ENCODE measurements at regions not wholly inside any gene's neighbourhood (a gene's known extent, or its start where the extent isn't known, plus 50 kb on each side); places are given as distances from the start of the nearest gene placed in this dataset.

DNA sequence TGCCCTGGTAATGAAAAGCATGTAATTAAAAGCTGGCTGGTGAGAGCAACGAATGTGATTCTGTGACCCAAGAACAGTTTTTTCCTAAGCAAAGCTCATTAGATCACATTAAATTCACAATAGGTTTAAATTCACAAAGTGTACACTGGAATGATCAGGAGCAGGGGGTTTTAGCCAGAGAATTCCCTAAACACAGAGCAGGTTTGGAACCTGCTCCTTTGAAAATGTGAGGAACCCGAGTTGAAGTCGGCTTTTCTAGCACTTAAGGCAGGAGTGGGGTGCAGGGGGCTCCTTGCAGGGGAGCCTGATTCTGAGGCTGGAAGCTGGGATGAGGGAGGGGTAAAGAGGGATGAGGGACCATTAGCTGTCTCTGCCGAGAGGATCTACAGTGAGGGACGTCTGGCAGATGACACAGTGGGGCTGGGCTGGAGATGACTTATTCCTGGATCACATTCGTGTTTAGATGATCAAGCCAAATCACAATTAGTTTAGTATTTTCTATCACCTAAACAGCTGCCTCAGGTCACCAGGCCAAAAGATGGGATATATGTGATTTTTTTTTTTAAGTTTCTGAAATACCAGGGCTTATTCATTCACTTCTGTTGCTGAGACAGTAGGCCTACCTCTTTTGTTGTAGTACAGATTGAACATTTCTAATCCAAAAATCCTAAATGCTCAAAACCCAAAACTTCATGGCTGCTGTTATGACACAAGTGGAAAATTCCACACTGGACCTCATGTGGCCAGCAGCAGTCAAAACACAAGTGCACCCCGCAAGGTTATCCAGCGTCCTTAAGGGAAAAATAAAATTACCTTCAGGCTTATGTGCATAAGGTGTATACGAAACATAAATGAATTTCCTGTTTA, 93.1 kb upstream of the HIVEP1 start:
- DNase-seq (ENCODE audit: insufficient read length, low spot score) (no peak), FAIRE-seq (no peak)
- TF ChIP-seq, protein P1, sequence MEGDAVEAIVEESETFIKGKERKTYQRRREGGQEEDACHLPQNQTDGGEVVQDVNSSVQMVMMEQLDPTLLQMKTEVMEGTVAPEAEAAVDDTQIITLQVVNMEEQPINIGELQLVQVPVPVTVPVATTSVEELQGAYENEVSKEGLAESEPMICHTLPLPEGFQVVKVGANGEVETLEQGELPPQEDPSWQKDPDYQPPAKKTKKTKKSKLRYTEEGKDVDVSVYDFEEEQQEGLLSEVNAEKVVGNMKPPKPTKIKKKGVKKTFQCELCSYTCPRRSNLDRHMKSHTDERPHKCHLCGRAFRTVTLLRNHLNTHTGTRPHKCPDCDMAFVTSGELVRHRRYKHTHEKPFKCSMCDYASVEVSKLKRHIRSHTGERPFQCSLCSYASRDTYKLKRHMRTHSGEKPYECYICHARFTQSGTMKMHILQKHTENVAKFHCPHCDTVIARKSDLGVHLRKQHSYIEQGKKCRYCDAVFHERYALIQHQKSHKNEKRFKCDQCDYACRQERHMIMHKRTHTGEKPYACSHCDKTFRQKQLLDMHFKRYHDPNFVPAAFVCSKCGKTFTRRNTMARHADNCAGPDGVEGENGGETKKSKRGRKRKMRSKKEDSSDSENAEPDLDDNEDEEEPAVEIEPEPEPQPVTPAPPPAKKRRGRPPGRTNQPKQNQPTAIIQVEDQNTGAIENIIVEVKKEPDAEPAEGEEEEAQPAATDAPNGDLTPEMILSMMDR (IDR thresholded peaks at IDR 0.05; ENCODE audit: insufficient read depth, missing control alignments), result no peak

DNA sequence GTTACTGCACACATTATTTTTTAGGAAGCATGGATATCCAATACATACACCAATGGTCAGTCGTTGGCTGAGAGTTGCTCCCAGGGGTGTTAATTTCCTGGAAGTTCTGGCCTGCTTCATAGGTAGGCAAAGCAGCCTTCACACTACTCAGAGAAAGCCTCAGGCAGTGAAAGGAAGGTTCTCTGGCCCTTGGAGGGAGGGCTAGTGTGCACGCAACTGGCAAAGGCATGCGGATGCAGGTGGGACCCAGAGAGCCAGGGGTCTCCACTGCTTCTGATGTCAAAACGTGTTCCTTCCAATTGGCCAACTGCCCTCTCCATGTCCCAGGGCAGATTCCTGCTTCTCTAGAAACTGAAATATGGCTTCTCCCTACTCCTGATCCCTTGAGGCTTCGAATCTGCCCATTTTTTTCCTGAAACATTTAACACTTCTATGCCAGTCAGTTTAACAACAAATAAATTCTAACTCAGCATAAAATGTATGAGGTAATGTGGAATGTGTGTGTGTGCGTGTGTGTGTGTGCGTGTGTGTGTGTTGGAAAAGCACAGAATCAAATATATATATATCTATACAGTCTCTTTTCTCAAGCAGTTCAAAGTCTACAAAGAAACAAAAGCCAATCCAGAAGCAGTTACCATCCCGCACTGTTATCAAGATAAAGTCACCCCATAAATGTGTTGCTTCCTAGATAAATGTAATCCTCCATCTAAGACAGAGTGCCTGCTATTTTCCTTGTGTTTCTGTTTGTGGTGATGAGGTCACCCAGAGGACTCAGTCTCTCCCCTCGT, 94.0 kb upstream of the HIVEP1 start:
- TF ChIP-seq, protein P1 (IDR thresholded peaks at IDR 0.05; ENCODE audit: insufficient read depth, missing control alignments), result no peak
- no peak for FAIRE-seq
- DNase-seq (ENCODE audit: insufficient read length, low spot score), result no peak

DNA sequence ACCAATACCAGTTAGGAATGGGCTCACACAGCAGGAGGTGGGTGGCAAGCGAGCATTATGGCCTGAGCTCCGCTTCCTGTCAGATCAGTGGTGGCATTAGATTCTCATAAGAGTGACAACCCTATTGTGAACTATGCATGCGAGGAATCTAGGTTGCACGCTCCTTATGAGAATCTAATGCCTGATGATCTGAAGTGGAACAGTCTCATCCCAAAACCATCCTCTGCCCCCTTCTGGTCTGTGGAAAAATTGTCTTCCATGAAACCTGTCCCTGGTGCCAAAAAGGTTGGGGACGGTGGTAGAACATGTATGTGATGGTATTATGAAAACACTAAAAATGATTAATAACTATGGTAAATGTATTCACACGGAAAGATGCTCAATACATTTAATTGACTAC, 99.7 kb upstream of the HIVEP1 start:
- FAIRE-seq, result no peak
- TF ChIP-seq, protein P1 (IDR thresholded peaks at IDR 0.05; ENCODE audit: insufficient read depth, missing control alignments), result no peak
- DNase-seq (ENCODE audit: insufficient read length, low spot score), result no peak

DNA sequence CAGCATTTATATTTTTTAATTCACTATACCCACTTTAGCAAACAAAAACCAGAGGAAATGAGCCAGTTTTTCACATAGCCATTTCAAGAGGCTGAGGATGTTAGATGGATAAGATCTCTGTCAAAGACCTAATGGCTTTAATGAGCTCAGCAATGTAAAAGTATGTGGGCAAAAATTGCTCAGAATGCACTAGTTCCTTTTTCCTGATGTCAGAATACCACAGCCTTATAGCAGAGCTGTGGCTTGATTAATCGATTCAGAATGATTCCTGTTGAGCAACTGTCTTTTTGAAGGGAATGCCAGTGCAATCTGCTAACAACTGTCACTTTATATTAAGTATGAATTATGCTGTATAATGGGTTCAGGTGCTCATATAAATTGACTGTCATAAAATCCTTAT, 100.6 kb upstream of the HIVEP1 start:
- TF ChIP-seq, protein P1 (IDR thresholded peaks at IDR 0.05; ENCODE audit: insufficient read depth, missing control alignments), result no peak
- FAIRE-seq (no peak), DNase-seq (ENCODE audit: insufficient read length, low spot score) (no peak)

DNA sequence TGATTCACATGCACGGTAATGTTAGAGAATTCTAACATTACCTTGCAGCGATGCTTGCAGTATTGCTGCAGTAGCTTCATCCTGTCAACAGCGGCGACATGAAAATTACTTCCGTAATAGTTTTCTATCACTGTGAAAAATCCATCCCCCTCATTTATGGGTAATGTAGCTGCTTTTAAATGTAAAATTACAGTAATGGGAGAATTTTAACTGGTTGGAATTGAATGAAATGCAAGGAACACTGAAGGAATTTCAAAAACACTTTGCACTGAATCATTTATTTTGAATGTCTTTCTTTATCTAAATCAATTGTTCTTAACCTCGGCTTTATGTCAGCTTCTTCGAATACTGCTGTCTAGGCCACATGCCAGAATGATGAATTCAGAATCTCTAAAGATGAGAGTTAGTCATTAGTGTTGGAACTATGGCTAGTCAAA, 102.4 kb upstream of the HIVEP1 start:
- DNase-seq (ENCODE audit: insufficient read length, low spot score), result no peak
- TF ChIP-seq, protein P1 (IDR thresholded peaks at IDR 0.05; ENCODE audit: insufficient read depth, missing control alignments), result no peak
- FAIRE-seq, result no peak

DNA sequence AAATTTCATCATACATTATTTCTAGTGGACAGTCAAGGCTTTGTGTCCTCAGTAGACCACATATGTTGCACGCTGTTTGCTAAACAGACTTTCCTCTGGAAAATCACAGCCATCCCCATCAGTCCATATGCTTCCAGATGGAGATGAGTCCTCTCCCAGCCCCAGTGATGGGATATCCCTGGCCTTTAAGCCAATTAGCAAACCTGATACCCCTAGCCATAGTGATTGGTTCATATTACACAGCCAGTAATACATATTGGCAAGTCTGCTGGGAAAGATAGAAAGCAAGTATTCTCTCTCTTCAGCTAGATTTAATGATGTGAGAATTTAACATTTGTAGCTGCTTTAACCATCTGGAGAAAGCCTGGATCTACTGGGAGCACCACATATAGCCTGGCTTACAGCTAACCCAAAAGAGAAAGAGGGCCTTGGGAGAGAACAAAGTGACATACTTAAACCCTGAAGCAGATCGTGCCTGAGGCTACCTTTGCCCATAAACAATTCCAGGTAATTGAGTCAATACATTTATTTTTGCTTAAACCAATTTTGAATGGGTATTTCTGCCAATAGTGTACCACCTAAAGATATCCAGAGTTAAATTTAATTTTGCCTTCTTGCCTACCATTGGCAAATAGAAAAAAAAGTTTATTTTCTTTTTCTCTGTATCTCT, 103.5 kb upstream of the HIVEP1 start:
- FAIRE-seq (no peak), DNase-seq (ENCODE audit: insufficient read length, low spot score) (no peak)
- TF ChIP-seq, protein P1 (IDR thresholded peaks at IDR 0.05; ENCODE audit: insufficient read depth, missing control alignments), result no peak

Data from D721Med (cell line).